Iris pigment epithelial cell (primary cell): ENCODE measurements at regions not wholly inside any gene's neighbourhood (a gene's known extent, or its start where the extent isn't known, plus 50 kb on each side); places are given as distances from the start of the nearest gene placed in this dataset.
"Not testable (repeated sequence)": the region's sequence is repeated elsewhere in the genome, so short reads cannot be mapped to it uniquely, and the experiment has no call there.

Experiments used
- DNase-seq: peaks from one replicate; pipeline ENCODE4 v3.0.0-alpha.2; 2011; ENCODE audit warnings: low read depth

- DNase-seq, result no peak
Observed at GRCh38 chr4:160675550-160675949, 1488.2 kb downstream of the FSTL5 start.

GRCh38 chr4:160685729-160686128 is 1478.1 kb downstream of the FSTL5 start:
- DNase-seq, result no peak

GRCh38 chr4:160701671-160702070 is 1462.1 kb downstream of the FSTL5 start:
- no peak for DNase-seq

- no peak for DNase-seq
Observed at GRCh38 chr4:160709026-160709425, 1454.8 kb downstream of the FSTL5 start.

- no peak for DNase-seq
Observed at GRCh38 chr4:160709546-160709945, 1454.3 kb downstream of the FSTL5 start.

GRCh38 chr4:160716551-160716950 is 1447.2 kb downstream of the FSTL5 start:
- no peak for DNase-seq

GRCh38 chr4:160717848-160718247 is 1446.0 kb downstream of the FSTL5 start:
- no peak for DNase-seq

GRCh38 chr4:160724063-160724462 is 1439.7 kb downstream of the FSTL5 start:
- DNase-seq, result no peak

- DNase-seq, result peak; percentile 14
Observed at GRCh38 chr4:160745126-160745525, 1418.7 kb downstream of the FSTL5 start.

- not testable (repeated sequence) for DNase-seq
Observed at GRCh38 chr4:160746585-160746984, 1417.2 kb downstream of the FSTL5 start.

- DNase-seq, result peak; percentile 1
Observed at GRCh38 chr4:160772668-160773067, 1391.1 kb downstream of the FSTL5 start.

- no peak for DNase-seq
Observed at GRCh38 chr4:160795216-160795615, 1368.6 kb downstream of the FSTL5 start.

- no peak for DNase-seq
Observed at GRCh38 chr4:160808174-160808573, 1355.6 kb downstream of the FSTL5 start.

- DNase-seq, result no peak
Observed at GRCh38 chr4:160809576-160809975, 1354.2 kb downstream of the FSTL5 start.

GRCh38 chr4:160810424-160810823 is 1353.4 kb downstream of the FSTL5 start:
- DNase-seq, result no peak

- DNase-seq, result no peak
Observed at GRCh38 chr4:160810941-160811340, 1352.9 kb downstream of the FSTL5 start.

- no peak for DNase-seq
Observed at GRCh38 chr4:160811956-160812355, 1351.8 kb downstream of the FSTL5 start.

GRCh38 chr4:160814726-160815125 is 1349.1 kb downstream of the FSTL5 start:
- DNase-seq, result no peak

GRCh38 chr4:160818571-160818970 is 1345.2 kb downstream of the FSTL5 start:
- DNase-seq, result no peak

- no peak for DNase-seq
Observed at GRCh38 chr4:160819791-160820190, 1344.0 kb downstream of the FSTL5 start.

- no peak for DNase-seq
Observed at GRCh38 chr4:160824481-160824880, 1339.3 kb downstream of the FSTL5 start.

GRCh38 chr4:160825644-160826338 is 1338.0 kb downstream of the FSTL5 start:
- DNase-seq, result no peak

GRCh38 chr4:160826339-160826679 is 1337.5 kb downstream of the FSTL5 start:
- DNase-seq, result no peak

GRCh38 chr4:160831165-160831922 is 1332.5 kb downstream of the FSTL5 start:
- DNase-seq, result no peak
